T-helper 2 cell treated with Interferon-gamma antibody and Interleukin-4, amounts not matched to agents 5 μg/mL and 100 μg/mL, for 36 hours (primary cell): ENCODE measurements at regions not wholly inside any gene's neighbourhood (a gene's known extent, or its start where the extent isn't known, plus 50 kb on each side); places are given as distances from the start of the nearest gene placed in this dataset.

Source experiments
- DNase-seq: peaks from one replicate; pipeline ENCODE4 v3.0.0; 2021; ENCODE audit warnings: low spot score
- H3K27ac Mint-ChIP-seq: one replicate; pipeline ENCODE4 v1.8.0; 2021; ENCODE audit warnings: mild to moderate bottlenecking, mixed read lengths
- H3K27me3 Mint-ChIP-seq: one replicate; pipeline ENCODE4 v1.8.0; 2021; ENCODE audit warnings: low read depth, mixed read lengths
- H3K36me3 Mint-ChIP-seq: one replicate; pipeline ENCODE4 v1.8.0; 2021; ENCODE audit warnings: low read depth, mixed read lengths
- H3K4me1 Mint-ChIP-seq: one replicate; pipeline ENCODE4 v1.8.0; 2021; ENCODE audit warnings: low read depth, mixed read lengths
- H3K4me3 Mint-ChIP-seq: one replicate; pipeline ENCODE4 v1.8.0; 2022; ENCODE audit warnings: mild to moderate bottlenecking, moderate library complexity, mixed read lengths
- H3K9me3 Mint-ChIP-seq: one replicate; pipeline ENCODE4 v1.8.0; 2021; ENCODE audit warnings: mixed read lengths

DNA sequence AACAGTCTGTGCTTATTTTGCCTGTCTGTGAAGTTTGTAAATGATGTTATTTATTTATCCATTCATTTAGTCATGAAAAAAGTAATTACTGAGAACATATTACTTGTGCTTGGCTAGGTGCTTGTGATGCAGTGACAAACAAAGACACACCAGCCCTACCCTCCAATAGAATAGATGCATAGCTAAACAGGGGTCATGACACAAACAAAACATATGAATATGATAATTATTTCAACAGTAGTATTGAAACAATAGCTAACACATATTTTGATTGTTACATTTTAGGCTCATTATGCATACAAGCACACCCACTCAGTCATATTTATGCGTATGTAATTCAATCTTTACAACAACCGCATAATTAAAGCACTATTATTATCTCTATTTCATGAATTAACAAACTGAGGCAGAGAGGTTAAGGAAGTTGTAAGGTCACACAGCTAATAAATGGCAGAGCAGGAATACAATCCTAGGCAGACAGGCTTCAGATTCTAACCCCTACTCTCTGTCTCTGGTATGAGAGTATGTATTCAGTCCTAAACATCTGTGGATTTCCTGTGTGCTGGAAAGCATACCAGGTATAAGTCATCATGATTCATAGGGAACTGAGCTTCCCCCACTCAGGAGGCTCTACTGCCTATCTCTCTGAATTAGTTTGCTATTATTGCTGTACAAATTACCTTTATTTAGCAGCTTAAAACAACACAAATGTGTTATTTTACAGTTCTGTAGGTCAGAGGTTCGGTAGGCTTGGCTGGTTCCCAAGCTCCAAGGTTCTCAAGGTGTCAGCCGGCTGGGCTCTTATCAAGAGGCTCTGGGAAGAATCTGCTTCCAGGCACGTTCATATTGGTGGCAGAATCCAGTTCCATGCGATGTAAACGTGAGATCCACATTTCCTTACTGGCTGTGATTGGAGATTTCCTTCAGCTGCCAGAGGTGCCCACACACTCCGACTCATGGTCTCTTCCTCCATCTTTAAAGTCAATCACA lies 509.4 kb downstream of the GALC start:
- DNase-seq = no peak
- no peaks in the 10 kb centered on the region for H3K27me3 Mint-ChIP-seq
- H3K4me3 Mint-ChIP-seq = no peak overlapping the region
- no peak overlapping the region for H3K27ac Mint-ChIP-seq
- no peaks in the 10 kb centered on the region for H3K36me3 Mint-ChIP-seq
- H3K9me3 Mint-ChIP-seq = peaks cover 22% of the 10 kb centered on the region
- H3K4me1 Mint-ChIP-seq = no peaks in the 10 kb centered on the region

DNA sequence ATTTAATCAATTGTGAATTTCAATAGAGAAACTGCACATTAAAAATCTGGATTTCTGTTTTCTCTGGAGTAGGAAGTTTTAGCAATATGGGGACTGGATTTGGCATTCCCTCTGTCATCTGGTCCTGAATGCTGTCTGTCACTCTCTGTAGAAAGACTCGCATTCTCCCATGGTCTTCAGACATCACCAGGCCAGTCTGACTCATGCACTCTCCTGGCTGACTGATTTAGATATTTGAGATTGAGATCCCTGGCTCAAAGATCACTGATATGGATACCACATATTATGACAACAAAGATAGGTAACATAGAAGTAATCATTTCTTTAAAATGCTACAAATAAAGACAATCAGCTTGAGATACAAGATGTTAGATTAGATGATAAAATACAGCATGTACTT lies 524.5 kb downstream of the GALC start:
- Mint-ChIP-seq H3K27me3 (no peaks in the 10 kb centered on the region), H3K9me3 (peaks cover 14% of the 10 kb centered on the region), H3K4me3 (no peak overlapping the region), H3K27ac (no peak overlapping the region), H3K4me1 (no peaks in the 10 kb centered on the region), H3K36me3 (no peaks in the 10 kb centered on the region)
- DNase-seq = no peak

DNA sequence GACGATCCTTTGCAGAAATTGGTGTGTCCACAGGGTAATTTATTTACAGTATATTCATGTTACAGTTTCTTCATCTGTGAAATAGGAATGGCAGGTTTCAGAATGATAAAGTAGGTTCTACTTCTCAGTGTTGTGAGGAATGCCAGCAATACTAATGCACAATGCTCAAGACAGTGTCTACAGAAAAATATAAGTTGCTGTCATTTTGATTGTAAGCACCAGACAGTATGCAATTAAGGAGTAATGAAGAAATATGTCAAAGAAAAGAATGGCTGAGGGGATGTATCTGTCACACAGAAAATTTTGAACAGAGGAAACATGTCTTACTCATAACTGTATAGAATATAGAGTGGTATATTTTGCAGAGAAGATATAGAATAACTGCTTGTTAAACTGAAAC lies 525.4 kb downstream of the GALC start:
- Mint-ChIP-seq H3K36me3 (no peaks in the 10 kb centered on the region), H3K9me3 (peaks cover 14% of the 10 kb centered on the region), H3K27ac (no peak overlapping the region), H3K4me3 (no peak overlapping the region), H3K27me3 (no peaks in the 10 kb centered on the region), H3K4me1 (no peaks in the 10 kb centered on the region)
- no peak for DNase-seq

DNA sequence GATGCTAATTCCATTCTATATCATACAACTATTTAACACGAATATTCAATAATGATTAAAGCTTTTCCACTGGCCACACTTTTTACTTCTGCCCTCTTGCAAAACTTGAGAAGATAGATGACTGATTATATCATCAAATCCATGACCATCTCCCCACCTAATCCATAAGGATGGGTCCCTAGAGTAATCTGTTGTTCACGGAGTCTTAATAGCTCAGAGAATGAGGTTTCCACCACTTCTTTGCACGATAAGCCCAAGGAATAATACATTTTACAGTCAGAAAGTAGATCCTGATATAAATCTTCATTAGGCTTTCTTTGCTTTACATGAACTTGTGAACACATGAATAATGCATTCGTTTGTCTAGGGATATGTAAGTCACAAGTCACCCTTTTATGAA lies 527.2 kb downstream of the GALC start:
- H3K4me3 Mint-ChIP-seq = no peak overlapping the region
- H3K36me3 Mint-ChIP-seq = no peaks in the 10 kb centered on the region
- DNase-seq = no peak
- no peak overlapping the region for H3K27ac Mint-ChIP-seq
- H3K4me1 Mint-ChIP-seq = no peaks in the 10 kb centered on the region
- H3K27me3 Mint-ChIP-seq = no peaks in the 10 kb centered on the region
- peaks cover 15% of the 10 kb centered on the region for H3K9me3 Mint-ChIP-seq

DNA sequence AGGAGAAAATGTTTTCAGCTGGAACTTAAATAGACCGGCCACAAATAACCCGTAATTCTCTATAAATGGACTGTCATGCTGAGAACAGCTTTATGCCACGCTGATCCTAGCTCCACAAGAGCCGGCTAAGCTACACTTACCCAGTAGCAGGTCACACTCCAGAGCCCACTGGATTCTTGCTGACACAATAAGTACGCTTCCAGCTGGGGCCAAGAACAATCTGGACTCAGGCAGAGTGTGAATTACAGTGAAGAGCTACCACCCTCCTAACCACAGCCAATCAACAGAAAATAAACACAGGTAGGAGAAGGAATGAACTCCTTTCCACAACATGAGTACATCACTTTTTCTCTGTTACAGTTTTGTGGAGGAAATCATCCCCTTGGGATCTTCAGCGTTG lies 531.3 kb downstream of the GALC start:
- no peaks in the 10 kb centered on the region for H3K4me1 Mint-ChIP-seq
- H3K36me3 Mint-ChIP-seq = no peaks in the 10 kb centered on the region

DNA sequence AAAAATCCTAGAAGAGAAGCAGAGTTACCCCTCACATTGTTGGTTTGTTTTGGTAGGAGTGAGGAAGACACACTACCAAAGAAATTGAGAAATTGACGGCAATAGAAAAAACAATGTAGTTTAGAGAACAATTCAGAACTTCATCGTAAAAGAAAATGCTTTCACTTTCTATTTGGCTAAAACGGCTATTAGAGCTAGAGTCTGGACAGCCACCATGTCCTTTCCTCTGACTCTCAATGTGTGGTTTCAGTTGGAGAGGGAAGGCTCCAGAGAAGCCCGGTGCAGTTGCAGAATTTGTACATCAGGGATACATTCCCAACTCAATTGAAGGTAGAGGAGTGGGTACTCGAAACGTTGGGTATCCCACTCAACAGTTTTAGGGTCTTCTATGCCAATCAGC lies 535.3 kb downstream of the GALC start:
- no peak overlapping the region for H3K4me3 Mint-ChIP-seq
- peaks cover 20% of the 10 kb centered on the region for H3K9me3 Mint-ChIP-seq
- no peaks in the 10 kb centered on the region for H3K27me3 Mint-ChIP-seq
- DNase-seq = no peak
- H3K27ac Mint-ChIP-seq = no peak overlapping the region
- no peaks in the 10 kb centered on the region for H3K4me1 Mint-ChIP-seq
- H3K36me3 Mint-ChIP-seq = no peaks in the 10 kb centered on the region

More for the DNA sequence above, 531.3 kb downstream of the GALC start:
- Mint-ChIP-seq H3K9me3 (peaks cover 19% of the 10 kb centered on the region), H3K27me3 (no peaks in the 10 kb centered on the region), H3K27ac (no peak overlapping the region), H3K4me3 (no peak overlapping the region)
- DNase-seq = no peak

DNA sequence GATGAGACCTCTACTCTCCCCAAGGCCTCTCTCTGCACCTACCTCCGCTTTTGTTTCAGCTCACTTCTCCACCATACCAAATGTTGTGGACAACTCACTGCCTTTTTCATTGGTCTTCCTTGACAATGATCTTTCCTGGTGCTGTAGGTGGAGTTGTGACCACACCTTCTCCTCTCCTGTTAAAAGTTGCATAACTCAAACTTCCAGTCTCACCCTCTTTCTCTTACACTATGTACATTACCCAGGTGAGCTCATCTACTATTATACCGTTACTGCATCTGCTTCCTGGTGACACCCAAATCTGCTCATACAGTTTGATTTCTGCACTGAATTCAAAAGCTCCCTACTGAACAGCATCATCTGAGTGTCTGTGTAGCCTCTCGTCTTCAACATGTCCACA lies 542.8 kb downstream of the GALC start:
- Mint-ChIP-seq H3K27ac (no peak overlapping the region), H3K27me3 (no peaks in the 10 kb centered on the region)

DNA sequence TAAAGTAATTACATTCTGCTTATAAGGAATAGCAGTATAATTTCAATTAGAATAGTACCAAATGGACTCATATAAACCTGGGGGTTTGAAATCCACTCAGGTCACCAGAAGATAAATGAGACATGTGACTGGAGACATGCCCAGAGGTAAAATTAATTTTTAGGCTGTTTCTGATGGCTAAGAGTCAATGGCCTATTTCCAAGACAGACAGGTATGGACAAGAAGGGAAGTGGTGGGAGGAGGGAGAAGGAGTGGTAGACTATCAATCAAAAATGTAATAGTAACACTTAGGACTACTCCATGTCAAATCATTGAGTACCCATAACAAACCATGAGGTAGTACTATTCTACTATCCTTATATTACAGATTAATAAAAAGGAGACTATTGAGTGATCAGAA lies 544.0 kb downstream of the GALC start:
- H3K9me3 Mint-ChIP-seq = peaks cover 11% of the 10 kb centered on the region
- H3K4me1 Mint-ChIP-seq = no peaks in the 10 kb centered on the region
- no peaks in the 10 kb centered on the region for H3K27me3 Mint-ChIP-seq
- no peak overlapping the region for H3K27ac Mint-ChIP-seq
- no peaks in the 10 kb centered on the region for H3K36me3 Mint-ChIP-seq
- DNase-seq = no peak
- H3K4me3 Mint-ChIP-seq = no peak overlapping the region

More for the DNA sequence above, 542.8 kb downstream of the GALC start:
- no peak overlapping the region for H3K4me3 Mint-ChIP-seq
- no peaks in the 10 kb centered on the region for H3K36me3 Mint-ChIP-seq
- no peaks in the 10 kb centered on the region for H3K4me1 Mint-ChIP-seq
- peaks cover 14% of the 10 kb centered on the region for H3K9me3 Mint-ChIP-seq
- no peak for DNase-seq

DNA sequence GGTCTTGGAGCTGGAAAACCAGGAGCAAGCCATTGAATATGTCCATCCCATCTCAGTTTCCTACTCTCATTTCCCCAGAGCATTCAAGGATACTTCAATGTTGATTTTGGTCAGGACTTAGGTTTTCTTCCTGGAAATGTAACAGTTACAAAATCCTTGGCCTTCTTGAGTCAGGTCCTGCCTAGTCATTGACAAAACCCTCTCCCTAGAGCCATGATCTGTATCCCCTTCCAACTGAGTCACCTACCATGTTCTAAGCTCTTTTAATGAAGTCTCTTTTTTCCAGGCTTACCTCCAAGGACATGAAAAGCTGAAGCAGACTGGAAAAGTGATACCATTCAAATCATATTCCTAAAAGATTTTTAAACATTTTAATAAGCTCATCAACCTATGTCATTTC lies 549.2 kb downstream of the GALC start:
- no peaks in the 10 kb centered on the region for H3K27me3 Mint-ChIP-seq
- peaks cover 2% of the 10 kb centered on the region for H3K9me3 Mint-ChIP-seq
- no peaks in the 10 kb centered on the region for H3K4me1 Mint-ChIP-seq
- H3K4me3 Mint-ChIP-seq = no peak overlapping the region
- no peak for DNase-seq
- H3K36me3 Mint-ChIP-seq = no peaks in the 10 kb centered on the region
- no peak overlapping the region for H3K27ac Mint-ChIP-seq

DNA sequence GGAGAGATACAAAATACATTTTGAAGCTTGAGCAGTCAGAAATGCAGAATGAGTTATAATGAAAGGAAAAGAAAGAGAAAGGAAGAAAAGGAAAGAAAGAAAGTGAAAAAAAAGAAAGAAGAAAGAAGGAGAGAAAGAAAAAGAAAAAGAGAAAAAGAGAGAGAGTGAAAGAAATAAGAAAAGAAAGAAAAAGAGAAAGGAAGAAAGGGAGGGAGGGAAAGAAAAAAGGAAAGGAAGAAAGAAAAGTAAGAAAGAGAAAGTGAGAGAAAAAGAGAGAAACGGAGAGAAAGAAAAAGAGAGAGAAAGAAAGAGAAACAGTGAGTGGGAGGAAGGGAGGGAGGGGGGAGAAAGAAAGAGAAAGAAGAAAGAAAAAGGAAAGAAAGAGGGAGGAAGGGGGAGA lies 549.9 kb downstream of the GALC start:
- H3K27me3 Mint-ChIP-seq = no peaks in the 10 kb centered on the region
- no peaks in the 10 kb centered on the region for H3K36me3 Mint-ChIP-seq
- H3K4me3 Mint-ChIP-seq = no peak overlapping the region
- DNase-seq = no peak
- H3K4me1 Mint-ChIP-seq = no peaks in the 10 kb centered on the region
- H3K27ac Mint-ChIP-seq = no peak overlapping the region
- H3K9me3 Mint-ChIP-seq = no peaks in the 10 kb centered on the region

DNA sequence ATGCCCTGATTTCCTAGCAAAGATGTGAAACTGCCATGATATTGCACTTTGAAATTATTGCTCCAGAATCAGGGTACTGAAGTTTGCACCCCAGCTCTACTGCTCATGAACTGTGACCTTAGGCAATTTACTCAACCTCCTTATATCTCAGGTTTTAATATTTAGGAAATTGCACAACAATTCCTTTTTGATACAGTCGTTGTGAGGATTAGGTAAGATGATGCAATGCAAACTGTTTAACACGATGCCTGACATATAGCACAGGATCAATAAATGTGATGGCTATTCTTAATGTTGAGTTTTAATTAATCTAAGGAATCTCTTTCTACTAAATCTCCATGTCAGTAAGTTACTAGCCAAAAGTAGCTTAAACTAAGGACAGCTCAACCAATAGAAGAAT lies 555.8 kb downstream of the GALC start:
- Mint-ChIP-seq H3K9me3 (peaks cover 18% of the 10 kb centered on the region), H3K4me3 (no peak overlapping the region), H3K36me3 (no peaks in the 10 kb centered on the region), H3K4me1 (no peaks in the 10 kb centered on the region), H3K27ac (no peak overlapping the region), H3K27me3 (no peaks in the 10 kb centered on the region)
- DNase-seq = no peak

DNA sequence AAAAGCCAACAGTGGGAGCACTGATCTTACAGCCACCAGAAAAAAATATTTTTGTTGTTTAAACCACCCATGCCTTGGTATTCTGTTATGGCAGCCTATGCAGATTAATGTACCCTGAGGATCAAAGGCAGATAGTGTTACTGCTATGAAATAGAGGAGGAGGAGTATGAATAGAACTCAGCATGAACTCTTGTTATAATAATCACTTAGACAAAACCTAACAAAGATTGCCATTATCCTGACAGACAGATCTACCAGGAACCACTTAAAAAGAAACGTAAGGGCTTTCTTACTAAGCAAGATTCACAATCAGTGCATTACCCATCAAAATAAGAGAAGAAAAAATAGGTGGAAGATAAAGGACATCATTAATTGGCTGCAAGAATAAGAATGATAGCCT lies 558.3 kb downstream of the GALC start:
- no peak for DNase-seq
- Mint-ChIP-seq H3K9me3 (peaks cover 22% of the 10 kb centered on the region), H3K27ac (no peak overlapping the region), H3K4me1 (no peaks in the 10 kb centered on the region), H3K4me3 (no peak overlapping the region), H3K27me3 (no peaks in the 10 kb centered on the region), H3K36me3 (no peaks in the 10 kb centered on the region)

DNA sequence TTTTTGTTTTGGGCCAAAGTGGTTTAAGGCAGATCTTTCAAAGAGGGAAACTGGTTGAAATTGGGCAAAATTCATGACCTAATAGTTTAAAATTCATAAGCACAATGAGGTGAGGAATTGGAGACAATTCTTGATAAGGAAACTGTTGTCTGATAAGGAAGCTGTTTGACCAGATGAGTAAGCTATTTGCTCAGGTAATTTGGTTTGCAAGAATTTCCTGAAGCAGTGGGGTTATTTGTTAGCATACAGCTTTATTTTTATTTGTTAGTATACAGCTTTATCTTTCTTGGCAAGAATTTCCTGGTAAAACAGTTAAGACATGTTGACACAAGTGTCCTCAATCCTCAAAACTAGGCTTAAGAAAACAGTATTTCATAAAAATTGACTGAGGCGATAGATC lies 559.0 kb downstream of the GALC start:
- no peak overlapping the region for H3K4me3 Mint-ChIP-seq
- no peak overlapping the region for H3K27ac Mint-ChIP-seq
- H3K4me1 Mint-ChIP-seq = no peaks in the 10 kb centered on the region
- H3K36me3 Mint-ChIP-seq = no peaks in the 10 kb centered on the region
- H3K9me3 Mint-ChIP-seq = peaks cover 22% of the 10 kb centered on the region
- no peaks in the 10 kb centered on the region for H3K27me3 Mint-ChIP-seq
- no peak for DNase-seq

DNA sequence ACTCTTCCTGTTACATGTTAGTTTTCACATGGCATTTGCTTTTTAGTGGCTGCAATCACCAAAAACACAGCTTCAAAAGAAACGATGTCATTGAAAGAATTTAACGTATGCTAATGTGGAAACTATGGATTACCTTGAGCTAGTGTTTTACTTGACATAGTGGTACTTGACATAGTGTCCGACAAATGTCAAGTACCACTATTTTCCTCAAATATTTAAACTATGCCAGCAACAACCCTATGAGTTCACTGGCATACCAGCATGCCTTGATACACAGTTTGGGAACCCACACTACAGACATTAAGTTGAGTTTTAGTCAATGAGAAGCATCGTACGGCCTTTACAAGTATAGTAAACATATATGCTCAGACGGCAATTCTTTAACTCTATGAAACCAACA lies 560.3 kb downstream of the GALC start:
- Mint-ChIP-seq H3K4me3 (no peak overlapping the region), H3K4me1 (no peaks in the 10 kb centered on the region), H3K9me3 (peaks cover 22% of the 10 kb centered on the region), H3K27ac (no peak overlapping the region), H3K27me3 (no peaks in the 10 kb centered on the region), H3K36me3 (no peaks in the 10 kb centered on the region)
- no peak for DNase-seq

DNA sequence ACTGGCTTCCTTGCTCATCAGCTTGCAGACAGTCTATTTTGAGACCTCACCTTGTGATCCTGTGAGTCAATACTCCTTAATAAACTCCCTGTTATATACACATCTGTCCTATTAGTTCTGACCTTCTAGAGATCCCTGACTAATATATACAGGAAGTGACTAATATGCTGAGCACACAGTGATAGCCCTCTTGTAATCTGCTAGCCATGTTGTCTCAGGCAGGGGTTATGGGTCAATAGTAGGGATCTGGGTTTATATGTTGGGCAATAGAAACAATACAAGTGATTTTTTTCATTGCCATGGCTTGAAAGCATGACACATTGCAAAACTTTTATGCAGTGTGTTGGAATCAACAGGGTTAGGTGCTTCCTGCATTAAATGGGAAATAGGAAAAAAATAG lies 562.2 kb downstream of the GALC start:
- Mint-ChIP-seq H3K27me3 (no peaks in the 10 kb centered on the region), H3K36me3 (no peaks in the 10 kb centered on the region), H3K9me3 (peaks cover 20% of the 10 kb centered on the region), H3K4me3 (no peak overlapping the region), H3K27ac (no peak overlapping the region), H3K4me1 (no peaks in the 10 kb centered on the region)
- DNase-seq = no peak
